Heart right ventricle (tissue), 16 donors: ENCODE measurements at regions not wholly inside any gene's neighbourhood (a gene's known extent, or its start where the extent isn't known, plus 50 kb on each side); places are given as distances from the start of the nearest gene placed in this dataset.

ENCODE experiments used
- ATAC-seq, 8 donors: fragments of 200-7000 bp; cut with Tn5 transposase; one replicate each; pipeline ENCODE4 v1.9.1; 2020; ENCODE audit warnings: mild to moderate bottlenecking in 8 of 8, moderate library complexity in 8 of 8, moderate number of reproducible peaks in 1 of 8
- DNase-seq, 2 donors: peaks; one replicate each; pipeline ENCODE4 v3.0.0-alpha.2; 2020
- H3K27ac ChIP-seq, 10 donors: fragments of 200-600 bp; sonication (generic) in 2 of 10; one replicate each; pipeline versions ENCODE4 v1.5.0 to v1.8.0; 2020 to 2022; ENCODE audit warnings: mild to moderate bottlenecking in 3 of 10
- H3K27me3 ChIP-seq, 7 donors: fragments of 200-600 bp; one replicate each; pipeline ENCODE4 v1.8.0; 2021 to 2022; ENCODE audit warnings: mild to moderate bottlenecking in 2 of 7
- H3K36me3 ChIP-seq, 9 donors: fragments of 200-600 bp; sonication (generic) in 1 of 9; one replicate each; pipeline versions ENCODE4 v1.5.0 to v1.8.0; 2020 to 2022; ENCODE audit warnings: mild to moderate bottlenecking in 2 of 9
- H3K4me1 ChIP-seq, 9 donors: fragments of 200-600 bp; sonication (generic) in 1 of 9; one replicate each; pipeline versions ENCODE4 v1.5.0 to v1.8.0; 2020 to 2022; ENCODE audit warnings: mild to moderate bottlenecking in 4 of 9
- H3K4me3 ChIP-seq, 10 donors: fragments of 200-600 bp; sonication (generic) in 2 of 10; one replicate each; pipeline versions ENCODE4 v1.5.0 to v1.8.0; 2020 to 2022; ENCODE audit warnings: mild to moderate bottlenecking in 7 of 10, moderate library complexity in 2 of 10
- H3K9me3 ChIP-seq, 11 donors: fragments of 200-600 bp in 10 of 11; sonication (generic) in 2 of 11; one replicate each; pipeline versions ENCODE4 v1.5.0 to v1.8.0; 2013 to 2022; ENCODE audit warnings: mild to moderate bottlenecking in 2 of 11, control low read depth in 1 of 11, moderate library complexity in 1 of 11
- CTCF ChIP-seq, 9 donors: fragments of 200-600 bp; sonication (generic) in 2 of 9; IDR thresholded peaks; one replicate each; pipeline versions ENCODE4 v1.5.0 to v1.8.0; 2021 to 2022; ENCODE audit warnings: antibody characterized with exemption in 9 of 9, mild to moderate bottlenecking in 5 of 9, moderate library complexity in 1 of 9
- WGBS, 2 donors: extraction: QIAGEN DNeasy Blood & Tissue Kit; methylation state at CpG; one replicate each; pipeline ENCODE4 v1.1.7; 2013; ENCODE audit warnings: inconsistent platforms in 1 of 2; 5-methylcytosine and 5-hydroxymethylcytosine counted together
- intact Hi-C, 10 donors: fragments of 100-400 bp; cut with DNase I; formaldehyde crosslinking; loops; one replicate each; pipeline versions ENCODE4 v1.11.1 to v1.14.2; 2022
- donor health status: Arrhythmogenic right ventricular cardiomyopathy.
- donor health status: ischemic (EF 13 %, LVEDD 7.1; RV severe dilation, severe dysfunction).
- donor health status: healthy with polysubstance abuse.
- donor health status: DM: no; HTN: yes; CAD: no.
- donor health status: DM: no; HTN: no; CAD: no.
- donor health status: ischemic (EF 25% LVEDD 6.9; RV normal size, moderate dysfunction).
- donor health status: ischemic (EF 25% LVEDD 5.7; RV mildly dilated, moderate dysfunction).
- donor health status: healthy.
- donor health status: DM: yes; HTN: yes; CAD: no.
- donor health status: Ischemic cardiomyopathy.
- donor health status: ischemic (EF 35%, LVEDD 5.7; RV mildly dilated, moderate dysfunction).
- donor health status: nonischemic (EF 11% LVEDD 7.7; RV severe dilation, severe dysfunction).
- donor health status: DM: yes; HTN: yes; CAD: no.
- donor health status: PGD.
- donor health status: ischemic (EF 29% LVEDD 5.4; RV normal size, mild dysfunction).
- donor health status: nonischemic (EF 23%, LVEDD 6.1; RV moderate dilation, normal function).

GRCh38 chr12:3995306-3995705 is 122.1 kb upstream of the PARP11 start:
- no peak for TF ChIP-seq CTCF (IDR thresholded peaks at IDR 0.05)
- Histone ChIP-seq H3K4me3 (no peak overlapping the region), H3K27ac (no peak overlapping the region), H3K27me3 (peaks cover 0 to 39% (median 17%) of the 10 kb centered on the region in 7 donors), H3K4me1 (no peaks in the 10 kb centered on the region), H3K36me3 (no peaks in the 10 kb centered on the region), H3K9me3 (no peaks in the 10 kb centered on the region)
- no peak for ATAC-seq
- 92 to 95% methylated on average over 2 of the region's 2 CpGs for WGBS, 2 donors
- no peak for DNase-seq
- intact Hi-C loops: loop anchor here in 9 of 10 donors (2.0 to 10.0 kb wide), 7 partner anchors 37 to 539 kb away; partner anchors contain the start of genes CCND2 (in 1 of the 9) and RAD51AP1 (in 1 of the 9)

GRCh38 chr12:3994500-3994899 is 121.3 kb upstream of the PARP11 start:
- Histone ChIP-seq H3K4me1 (no peaks in the 10 kb centered on the region), H3K4me3 (no peak overlapping the region), H3K27me3 (peaks cover 0 to 47% (median 25%) of the 10 kb centered on the region in 7 donors), H3K36me3 (no peaks in the 10 kb centered on the region), H3K27ac (no peak overlapping the region), H3K9me3 (no peaks in the 10 kb centered on the region)
- WGBS, 2 donors: 80 to 82% methylated on average over 3 of the region's 3 CpGs
- intact Hi-C loops: loop anchor here in 5 of 10 donors (2.0 to 10.0 kb wide), 4 partner anchors 42 to 540 kb away; partner anchors contain the start of genes CCND2 (in 1 of the 5) and RAD51AP1 (in 1 of the 5)
- no peak for TF ChIP-seq CTCF (IDR thresholded peaks at IDR 0.05)
- ATAC-seq (no peak), DNase-seq (no peak)

GRCh38 chr12:3992945-3993344 is 119.7 kb upstream of the PARP11 start:
- no peak for DNase-seq
- no peaks in the 10 kb centered on the region for H3K36me3 ChIP-seq
- no peak for ATAC-seq
- no peak overlapping the region for H3K27ac ChIP-seq
- 64 to 78% methylated on average over 4 of the region's 4 CpGs for WGBS, 2 donors
- no peaks in the 10 kb centered on the region for H3K9me3 ChIP-seq
- no peak overlapping the region for H3K4me3 ChIP-seq
- H3K4me1 ChIP-seq: no peaks in the 10 kb centered on the region
- intact Hi-C loops: loop anchor here in 3 of 10 donors (10.0 kb wide), 3 partner anchors 108 to 542 kb away; partner anchors contain the start of genes CCND2 (in 1 of the 3) and RAD51AP1 (in 1 of the 3)
- no peak for TF ChIP-seq CTCF (IDR thresholded peaks at IDR 0.05)
- H3K27me3 ChIP-seq: peaks cover 0 to 40% (median 26%) of the 10 kb centered on the region in 7 donors

- Histone ChIP-seq H3K27ac (no peak overlapping the region), H3K9me3 (no peaks in the 10 kb centered on the region), H3K4me3 (no peak overlapping the region), H3K36me3 (no peaks in the 10 kb centered on the region), H3K4me1 (no peaks in the 10 kb centered on the region), H3K27me3 (peaks cover 0 to 40% (median 26%) of the 10 kb centered on the region in 7 donors)
- intact Hi-C loops: loop anchor here in 3 of 10 donors (10.0 kb wide), 3 partner anchors 107 to 543 kb away; partner anchors contain the start of genes CCND2 (in 1 of the 3) and RAD51AP1 (in 1 of the 3)
- ATAC-seq: no peak
- no peak for DNase-seq
- TF ChIP-seq CTCF (IDR thresholded peaks at IDR 0.05): no peak
- WGBS, 2 donors: 80 to 89% methylated on average over 11 of the region's 11 CpGs
These were observed 118.8 kb upstream of the PARP11 start for GRCh38 chr12:3991798-3992580.
